IMR-90 (cell line): ENCODE measurements at regions not wholly inside any gene's neighbourhood (a gene's known extent, or its start where the extent isn't known, plus 50 kb on each side); places are given as distances from the start of the nearest gene placed in this dataset.

Experiments used
- ATAC-seq: fragments of 200-7000 bp; cut with Tn5 transposase; 2 replicates; pipeline ENCODE4 v1.9.1; 2020; ENCODE audit warnings: low read depth, mild to moderate bottlenecking, moderate library complexity
- BruUV-seq: library from RNA; stranded (reverse); fragments of 400-500 nt; replicated peaks from 2 replicates; lab custom pipeline; 2021; lab: Mats Ljungman, UMichigan
- CTCF ChIA-PET: fragments of 300-600 bp; formaldehyde crosslinking; extraction: SDS; loops from one replicate; lab custom pipeline; 2021; ENCODE audit warnings: antibody characterized with exemption; lab: Yijun Ruan, JAX
- POLR2A ChIA-PET: fragments of 300-600 bp; sonication (Branson Sonifier 250); formaldehyde crosslinking; loops from one replicate; lab custom pipeline; 2022; ENCODE audit warnings: antibody characterized with exemption; ENCODE audit not compliant: unreplicated experiment; lab: Charles Lee
- DNase-seq: peaks from one replicate; pipeline ENCODE4 v3.0.0; 2013
- H2AFZ ChIP-seq: replicated peaks from 2 replicates; pipeline ENCODE3; 2013; ENCODE audit warnings: low read length, mild to moderate bottlenecking; ENCODE audit not compliant: poor library complexity
- H2AK5ac ChIP-seq: 2 replicates; pipeline ENCODE4 v1.6.1; 2013; ENCODE audit warnings: low read depth, low read length, inconsistent platforms
- H2AK9ac ChIP-seq: replicated peaks from 2 replicates; pipeline ENCODE3; 2013; ENCODE audit warnings: mild to moderate bottlenecking, low read depth, low read length, moderate library complexity; ENCODE audit not compliant: poor library complexity
- H2BK120ac ChIP-seq: 2 replicates; pipeline ENCODE4 v1.6.1; 2013; ENCODE audit warnings: low read depth, low read length, inconsistent platforms
- H2BK15ac ChIP-seq: 3 replicates; pipeline ENCODE4 v1.6.1; 2013; ENCODE audit warnings: low read depth, low read length, inconsistent platforms
- H2BK20ac ChIP-seq: 2 replicates; pipeline ENCODE4 v1.6.1; 2013; ENCODE audit warnings: low read depth, mild to moderate bottlenecking, inconsistent platforms, low read length, moderate library complexity
- H2BK5ac ChIP-seq: 2 replicates; pipeline ENCODE4 v1.6.1; 2013; ENCODE audit warnings: mild to moderate bottlenecking, low read depth, low read length, inconsistent platforms; ENCODE audit not compliant: poor library complexity, severe bottlenecking
- H3K14ac ChIP-seq: replicated peaks from 2 replicates; pipeline ENCODE4 v1.6.1; 2013; ENCODE audit warnings: low read depth, low read length, inconsistent platforms
- H3K18ac ChIP-seq: 2 replicates; pipeline ENCODE4 v1.6.1; 2013; ENCODE audit warnings: low read depth, low read length, control low read depth
- H3K23ac ChIP-seq: 2 replicates; pipeline ENCODE4 v1.6.1; 2013; ENCODE audit warnings: low read depth, low read length, inconsistent platforms
- H3K27ac ChIP-seq: 2 replicates; pipeline ENCODE4 v1.5.1; 2013; ENCODE audit warnings: mild to moderate bottlenecking, control low read depth, low read length; ENCODE audit not compliant: insufficient read depth
- H3K27me3 ChIP-seq: 2 replicates; pipeline ENCODE4 v1.6.1; 2013; ENCODE audit warnings: low read length; ENCODE audit not compliant: control insufficient read depth, insufficient read depth
- H3K36me3 ChIP-seq: 2 replicates; pipeline ENCODE4 v1.6.1; 2013; ENCODE audit warnings: low read length, mixed read lengths; ENCODE audit not compliant: control insufficient read depth, insufficient read depth
- H3K4ac ChIP-seq: 2 replicates; pipeline ENCODE4 v1.6.1; 2013; ENCODE audit warnings: low read depth, low read length, inconsistent platforms
- H3K4me1 ChIP-seq: 2 replicates; pipeline ENCODE4 v1.6.1; 2013; ENCODE audit warnings: low read length, mixed read lengths; ENCODE audit not compliant: control insufficient read depth, insufficient read depth
- H3K4me2 ChIP-seq: 2 replicates; pipeline ENCODE4 v1.6.1; 2013; ENCODE audit warnings: low read depth, mild to moderate bottlenecking, control low read depth, low read length, moderate library complexity
- H3K4me3 ChIP-seq: 2 replicates; pipeline ENCODE4 v1.5.1; 2013; ENCODE audit warnings: low read depth, mild to moderate bottlenecking, control low read depth, low read length, moderate library complexity; ENCODE audit not compliant: insufficient read depth
- H3K56ac ChIP-seq: 2 replicates; pipeline ENCODE4 v1.6.1; 2013; ENCODE audit warnings: low read length, inconsistent platforms; ENCODE audit not compliant: insufficient read depth; ENCODE audit errors: extremely low read depth
- H3K79me1 ChIP-seq, 2 experiments: 2 replicates each; pipeline ENCODE4 v1.6.1; 2013; ENCODE audit warnings: low read length in 2 of 2, inconsistent platforms in 1 of 2, low read depth in 1 of 2
- H3K9ac ChIP-seq: 2 replicates; pipeline ENCODE4 v1.6.1; 2013; ENCODE audit warnings: low read depth, low read length, control low read depth
- H3K9me1 ChIP-seq: 2 replicates; pipeline ENCODE4 v1.6.1; 2013; ENCODE audit warnings: low read length, inconsistent platforms; ENCODE audit not compliant: insufficient read depth
- H3K9me3 ChIP-seq: 2 replicates; pipeline ENCODE4 v1.6.1; 2013; ENCODE audit warnings: low read length; ENCODE audit not compliant: control insufficient read depth, insufficient read depth
- H4K20me1 ChIP-seq: 2 replicates; pipeline ENCODE4 v1.6.1; 2013; ENCODE audit warnings: low read length, inconsistent platforms; ENCODE audit not compliant: insufficient read depth
- H4K5ac ChIP-seq: 2 replicates; pipeline ENCODE4 v1.6.1; 2013; ENCODE audit warnings: mild to moderate bottlenecking, low read depth, low read length, control low read depth
- H4K8ac ChIP-seq, 2 experiments: 2 replicates each; pipeline ENCODE4 v1.6.1; 2013; ENCODE audit warnings: low read depth in 2 of 2, low read length in 2 of 2, control low read depth in 1 of 2, inconsistent platforms in 1 of 2
- H4K91ac ChIP-seq: 2 replicates; pipeline ENCODE4 v1.6.1; 2013; ENCODE audit warnings: low read depth, low read length, inconsistent platforms; ENCODE audit not compliant: insufficient read depth
- BHLHE40 ChIP-seq: fragments of 150-350 bp; IDR thresholded peaks from 2 replicates; pipeline ENCODE4 v1.6.1; 2016; ENCODE audit warnings: mild to moderate bottlenecking, low read depth, low read length
- CHD1 ChIP-seq: IDR thresholded peaks from 2 replicates; pipeline ENCODE4 v1.6.1; 2012; ENCODE audit warnings: low read depth, low read length, improper control_type of control experiment
- RCOR1 ChIP-seq: IDR thresholded peaks from 2 replicates; pipeline ENCODE4 v1.6.1; 2012; ENCODE audit warnings: mild to moderate bottlenecking, low read length, improper control_type of control experiment; ENCODE audit not compliant: insufficient replicate concordance
- WGBS, 2 experiments: methylation state at CpG; one replicate each; pipeline versions ENCODE4 v1.1.5 to v1.1.7; 2013; ENCODE audit warnings: missing lambda C conversion rate in 2 of 2; ENCODE audit not compliant: insufficient read length in 1 of 2; ENCODE audit errors: extremely low coverage in 2 of 2; 5-methylcytosine and 5-hydroxymethylcytosine counted together
- dilution Hi-C: fragments of 300-500 bp; cut with HindIII; formaldehyde crosslinking; loops from one replicate; pipeline ENCODE4 v1.14.3; 2018; ENCODE audit warnings: low sequenced_read_pairs; ENCODE audit not compliant: unreplicated experiment
- in situ Hi-C: fragments of 300-500 bp; cut with MboI; formaldehyde crosslinking; loops from 3 replicates; pipeline ENCODE4 v1.14.3; 2019; ENCODE audit warnings: low sequenced_read_pairs, inconsistent platforms, mixed read lengths
- intact Hi-C: fragments of 100-400 bp; cut with micrococcal nuclease; formaldehyde crosslinking; loops from 2 replicates; pipeline ENCODE4 v1.10.0; 2022

GRCh38 chr1:104699433-104699832 is 949.7 kb downstream of the AMY1C start:
- POLR2A ChIA-PET: no interaction called here
- TF ChIP-seq CHD1 (no peak), RCOR1 (no peak), BHLHE40 (no peak)

More at GRCh38 chr1:104699433-104699832, 949.7 kb downstream of the AMY1C start:
- no peaks in the 10 kb centered on the region for H3K36me3 ChIP-seq
- H3K9ac ChIP-seq: no peak overlapping the region
- H3K27ac ChIP-seq: no peak overlapping the region
- no peaks in the 10 kb centered on the region for H4K20me1 ChIP-seq
- in situ Hi-C loops (no loop called here), intact Hi-C loops (no loop called here), dilution Hi-C loops (no loop called here)
- no peak overlapping the region for H3K18ac ChIP-seq
- H2BK20ac ChIP-seq: no peak overlapping the region
- H3K4me2 ChIP-seq: no peak overlapping the region
- H3K4ac ChIP-seq: no peak overlapping the region
- H3K79me1 ChIP-seq: no peaks in the 10 kb centered on the region
- H4K8ac ChIP-seq: no peak overlapping the region
- no CpG with 5 or more reads among the region's 1 CpG for WGBS, 2 experiments
- BruUV-seq: no TSS peak
- H2AFZ ChIP-seq: no peak overlapping the region
- ATAC-seq: no peak
- H3K27me3 ChIP-seq: no peaks in the 10 kb centered on the region
- H2AK5ac ChIP-seq: no peak overlapping the region
- H2AK9ac ChIP-seq: no peak overlapping the region
- no peaks in the 10 kb centered on the region for H3K4me1 ChIP-seq
- CTCF ChIA-PET: no interaction called here
- H2BK15ac ChIP-seq: no peak overlapping the region
- H3K4me3 ChIP-seq: no peak overlapping the region
- no peak overlapping the region for H3K14ac ChIP-seq
- no peak overlapping the region for H4K91ac ChIP-seq
- DNase-seq: no peak
- H4K5ac ChIP-seq: no peak overlapping the region
- H2BK5ac ChIP-seq: no peak overlapping the region
- H2BK120ac ChIP-seq: no peak overlapping the region
- no peak overlapping the region for H3K23ac ChIP-seq
- H3K9me1 ChIP-seq: no peaks in the 10 kb centered on the region
- no peaks in the 10 kb centered on the region for H3K9me3 ChIP-seq
- H3K56ac ChIP-seq: no peak overlapping the region
